ENCODE measurements at regions not wholly inside any gene's neighbourhood (a gene's known extent, or its start where the extent isn't known, plus 50 kb on each side); places are given as distances from the start of the nearest gene placed in this dataset.

- Histone ChIP-seq H4K20me1 (ENCODE audit: insufficient read depth) (no peaks in the 10 kb centered on the region), H3K79me2 (ENCODE audit: low read depth) (no peaks in the 10 kb centered on the region), H3K9me2 (ENCODE audit: insufficient read depth) (no peaks in the 10 kb centered on the region), H3F3A (ENCODE audit: insufficient read depth, low read depth) (no peaks in the 10 kb centered on the region), H3K4me3 (no peak overlapping the region), H3K36me3 (ENCODE audit: low read depth) (no peaks in the 10 kb centered on the region), H3K4me2 (no peak overlapping the region), H3K27ac (no peak overlapping the region), H3K27me3 (ENCODE audit: insufficient read depth, low read depth) (no peaks in the 10 kb centered on the region), H3K9me3 (ENCODE audit: insufficient read depth, low read depth) (no peaks in the 10 kb centered on the region), H3K4me1 (replicated peaks; ENCODE audit: insufficient read depth) (no peaks in the 10 kb centered on the region), H2AFZ (no peak overlapping the region)
- CTCF ChIA-PET: no interaction called here
- DNase-seq: no peak
- TF ChIP-seq EZH2 (IDR thresholded peaks at IDR 0.05; ENCODE audit: low read depth) (no peak), CTCF (conservative IDR thresholded peaks at IDR 0.05) (no peak)
- BruUV-seq (replicated peaks): no TSS peak
- intact Hi-C loops (cut with micrococcal nuclease; ENCODE audit: unreplicated experiment): no loop called here
- POLR2A ChIA-PET (ENCODE audit: unreplicated experiment): no interaction called here
Measured at GRCh38 chr16:59611556-59611955, 877.4 kb upstream of the GOT2 start.

GRCh38 chr16:59605706-59606105 lies 871.6 kb upstream of the GOT2 start:
- DNase-seq: no peak
- ChIA-PET POLR2A (ENCODE audit: unreplicated experiment) (no interaction called here), CTCF (no interaction called here)
- Histone ChIP-seq H3K9me2 (ENCODE audit: insufficient read depth) (no peaks in the 10 kb centered on the region), H3K4me3 (no peak overlapping the region), H3K27ac (no peak overlapping the region), H3K79me2 (ENCODE audit: low read depth) (no peaks in the 10 kb centered on the region), H3K9me3 (ENCODE audit: insufficient read depth, low read depth) (no peaks in the 10 kb centered on the region), H2AFZ (no peak overlapping the region), H3K4me2 (no peak overlapping the region), H3K27me3 (ENCODE audit: insufficient read depth, low read depth) (no peaks in the 10 kb centered on the region), H3K4me1 (replicated peaks; ENCODE audit: insufficient read depth) (no peaks in the 10 kb centered on the region), H3K36me3 (ENCODE audit: low read depth) (no peaks in the 10 kb centered on the region), H3F3A (ENCODE audit: insufficient read depth, low read depth) (no peaks in the 10 kb centered on the region), H4K20me1 (ENCODE audit: insufficient read depth) (no peaks in the 10 kb centered on the region)
- no TSS peak for BruUV-seq (replicated peaks)
- intact Hi-C loops (cut with micrococcal nuclease; ENCODE audit: unreplicated experiment): no loop called here
- TF ChIP-seq EZH2 (IDR thresholded peaks at IDR 0.05; ENCODE audit: low read depth) (no peak), CTCF (conservative IDR thresholded peaks at IDR 0.05) (no peak)

GRCh38 chr16:59604354-59604753 lies 870.2 kb upstream of the GOT2 start:
- Histone ChIP-seq H3K79me2 (ENCODE audit: low read depth) (no peaks in the 10 kb centered on the region), H4K20me1 (ENCODE audit: insufficient read depth) (no peaks in the 10 kb centered on the region), H3K4me2 (no peak overlapping the region), H3K36me3 (ENCODE audit: low read depth) (no peaks in the 10 kb centered on the region), H3F3A (ENCODE audit: insufficient read depth, low read depth) (no peaks in the 10 kb centered on the region), H2AFZ (no peak overlapping the region), H3K4me3 (no peak overlapping the region), H3K9me2 (ENCODE audit: insufficient read depth) (no peaks in the 10 kb centered on the region), H3K9me3 (ENCODE audit: insufficient read depth, low read depth) (no peaks in the 10 kb centered on the region), H3K4me1 (replicated peaks; ENCODE audit: insufficient read depth) (no peaks in the 10 kb centered on the region), H3K27ac (no peak overlapping the region), H3K27me3 (ENCODE audit: insufficient read depth, low read depth) (no peaks in the 10 kb centered on the region)
- no peak for DNase-seq
- CTCF ChIA-PET: no interaction called here
- TF ChIP-seq CTCF (conservative IDR thresholded peaks at IDR 0.05) (no peak), EZH2 (IDR thresholded peaks at IDR 0.05; ENCODE audit: low read depth) (no peak)
- POLR2A ChIA-PET (ENCODE audit: unreplicated experiment): no interaction called here
- no TSS peak for BruUV-seq (replicated peaks)
- intact Hi-C loops (cut with micrococcal nuclease; ENCODE audit: unreplicated experiment): no loop called here

Data from PC-9 (cell line).